Transverse colon (tissue), 4 donors: ENCODE measurements at regions not wholly inside any gene's neighbourhood (a gene's known extent, or its start where the extent isn't known, plus 50 kb on each side); places are given as distances from the start of the nearest gene placed in this dataset.

Experiments
- EP300 ChIP-seq: sonication (generic); formaldehyde crosslinking; IDR thresholded peaks from one replicate; pipeline ENCODE4 v1.6.1; 2017; ENCODE audit warnings: antibody characterized with exemption, low read depth
- POLR2A ChIP-seq: fragments of 450-650 bp; IDR thresholded peaks from one replicate; pipeline ENCODE4 v1.6.1; 2016; ENCODE audit warnings: antibody characterized with exemption, mild to moderate bottlenecking, moderate library complexity
- POLR2AphosphoS5 ChIP-seq, 3 donors: sonication (generic); formaldehyde crosslinking; IDR thresholded peaks; one replicate each; pipeline ENCODE4 v1.6.1; 2016; ENCODE audit warnings: antibody characterized with exemption in 3 of 3
- TF ChIP-seq, protein P1 (sequence below), 5 experiments: fragments of 200-600 bp in 3 of 5; fragments of 450-650 bp in 2 of 5; sonication (generic) in 3 of 5; IDR thresholded peaks; 1 replicate in 2 of 5; 2 replicates in 3 of 5; pipeline ENCODE4 v1.5.1; 2016 to 2017; ENCODE audit warnings: antibody characterized with exemption in 5 of 5, inconsistent platforms in 3 of 5, mild to moderate bottlenecking in 2 of 5, moderate library complexity in 1 of 5

GRCh38 chr10:123611876-123612275 is 54.3 kb upstream of the GPR26 start:
- TF ChIP-seq, protein P1, sequence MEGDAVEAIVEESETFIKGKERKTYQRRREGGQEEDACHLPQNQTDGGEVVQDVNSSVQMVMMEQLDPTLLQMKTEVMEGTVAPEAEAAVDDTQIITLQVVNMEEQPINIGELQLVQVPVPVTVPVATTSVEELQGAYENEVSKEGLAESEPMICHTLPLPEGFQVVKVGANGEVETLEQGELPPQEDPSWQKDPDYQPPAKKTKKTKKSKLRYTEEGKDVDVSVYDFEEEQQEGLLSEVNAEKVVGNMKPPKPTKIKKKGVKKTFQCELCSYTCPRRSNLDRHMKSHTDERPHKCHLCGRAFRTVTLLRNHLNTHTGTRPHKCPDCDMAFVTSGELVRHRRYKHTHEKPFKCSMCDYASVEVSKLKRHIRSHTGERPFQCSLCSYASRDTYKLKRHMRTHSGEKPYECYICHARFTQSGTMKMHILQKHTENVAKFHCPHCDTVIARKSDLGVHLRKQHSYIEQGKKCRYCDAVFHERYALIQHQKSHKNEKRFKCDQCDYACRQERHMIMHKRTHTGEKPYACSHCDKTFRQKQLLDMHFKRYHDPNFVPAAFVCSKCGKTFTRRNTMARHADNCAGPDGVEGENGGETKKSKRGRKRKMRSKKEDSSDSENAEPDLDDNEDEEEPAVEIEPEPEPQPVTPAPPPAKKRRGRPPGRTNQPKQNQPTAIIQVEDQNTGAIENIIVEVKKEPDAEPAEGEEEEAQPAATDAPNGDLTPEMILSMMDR (IDR thresholded peaks at IDR 0.05): no peak
- TF ChIP-seq POLR2A (no peak), EP300 (no peak), POLR2AphosphoS5 (IDR thresholded peaks at IDR 0.05) (no peak)
